SW 1271 (cell line): ENCODE measurements at regions not wholly inside any gene's neighbourhood (a gene's known extent, or its start where the extent isn't known, plus 50 kb on each side); places are given as distances from the start of the nearest gene placed in this dataset.
"Not testable (repeated sequence)": the region's sequence is repeated elsewhere in the genome, so short reads cannot be mapped to it uniquely, and the experiment has no call there.

Experiments used
- DNase-seq, 2 experiments: peaks; one replicate each; lab custom pipeline; 2025; lab: John Stamatoyannopoulos, UW

DNA sequence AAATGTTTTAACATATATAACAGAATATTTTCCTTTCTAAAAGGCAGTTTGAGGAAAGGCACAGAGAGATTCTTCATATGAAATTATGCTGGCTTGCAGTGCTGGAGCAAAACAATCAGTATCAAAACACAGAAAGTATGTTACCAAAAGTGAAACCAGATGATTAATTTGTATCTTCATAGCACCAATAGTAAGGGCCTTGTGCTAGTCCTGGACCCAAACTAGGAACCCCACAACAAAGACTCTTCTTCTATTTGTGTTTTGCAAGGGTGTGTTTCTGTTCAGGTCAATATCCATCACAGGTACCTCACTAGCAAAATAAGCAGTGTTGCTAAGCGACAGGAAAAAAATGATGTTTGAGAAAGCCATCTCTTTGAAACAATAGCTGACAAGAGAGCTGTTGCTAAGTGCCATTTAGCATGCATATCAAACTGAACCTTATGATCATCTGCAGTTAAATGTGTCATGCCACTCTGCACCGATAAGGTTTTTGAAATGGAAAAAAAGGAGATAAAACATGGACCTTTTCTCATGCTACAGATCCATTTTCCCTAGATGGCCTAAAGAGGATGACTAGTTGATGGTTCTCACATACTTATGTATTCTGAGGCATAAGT lies 196.2 kb upstream of the ALG10 start:
- no peak for DNase-seq

GRCh38 chr12:33828326-33828725 lies 194.0 kb upstream of the ALG10 start:
- DNase-seq: no peak

- DNase-seq: no peak
Measured at GRCh38 chr12:33830070-33830469, 192.2 kb upstream of the ALG10 start.

DNA sequence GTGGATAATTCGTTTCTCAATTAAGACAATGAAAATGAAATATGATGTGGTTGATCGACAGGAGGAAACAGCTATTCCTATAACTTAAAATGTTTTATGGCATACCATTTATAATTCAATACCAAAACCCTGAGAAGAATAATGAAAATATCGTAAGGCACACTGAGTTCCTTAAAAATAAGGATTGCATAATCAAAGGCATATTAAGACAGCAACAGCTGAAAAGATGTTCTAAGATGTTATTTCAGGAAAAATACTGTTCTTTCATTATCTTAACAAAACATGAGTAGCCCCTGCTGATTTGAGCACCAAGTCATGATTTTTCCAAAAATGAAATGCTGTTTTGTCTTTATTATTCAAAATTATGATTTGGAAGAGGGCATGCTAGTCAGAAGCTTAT lies 189.4 kb upstream of the ALG10 start:
- DNase-seq: no peak

DNA sequence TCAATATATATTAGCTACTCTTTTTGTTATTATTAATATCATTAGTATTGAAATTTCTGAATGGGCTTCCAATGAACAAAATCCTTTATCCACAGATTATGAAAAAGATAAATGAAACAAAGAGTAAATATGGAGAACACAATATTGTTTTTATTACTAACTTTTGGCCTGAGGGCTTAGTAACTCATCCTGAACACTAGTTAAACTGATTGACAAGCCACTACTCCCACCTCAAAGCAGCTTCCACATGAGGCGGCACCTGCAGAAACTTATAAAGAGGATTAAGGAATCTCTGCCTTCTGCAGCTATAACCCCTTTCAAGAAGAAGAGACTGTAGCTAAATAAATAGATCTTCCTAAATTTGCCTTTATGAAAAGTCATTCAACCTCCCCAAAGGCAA lies 187.6 kb upstream of the ALG10 start:
- no peak for DNase-seq

- DNase-seq: no peak
Measured at GRCh38 chr12:33876618-33877017, 145.7 kb upstream of the ALG10 start.

DNA sequence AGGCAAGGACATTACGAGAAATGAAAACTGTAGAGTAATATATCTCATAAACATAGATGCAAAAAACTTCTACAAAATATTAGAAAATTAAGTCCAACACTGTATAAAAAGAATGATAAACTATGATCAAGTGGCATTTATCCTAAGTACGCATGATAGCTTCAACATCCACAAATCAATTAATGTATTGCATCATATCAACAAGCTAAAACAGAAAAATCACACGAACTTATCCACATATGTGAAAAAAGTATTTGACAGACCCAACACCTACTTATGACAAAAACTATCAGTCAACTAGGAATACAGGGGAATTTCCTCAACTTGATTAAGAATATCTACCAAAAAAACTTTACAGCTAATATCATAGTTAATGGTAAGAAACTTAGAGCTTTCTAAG lies 129.9 kb upstream of the ALG10 start:
- no peak for DNase-seq

- not testable (repeated sequence) for DNase-seq
Measured at GRCh38 chr12:33920460-33920859, 101.8 kb upstream of the ALG10 start.

GRCh38 chr12:33926095-33926494 lies 96.2 kb upstream of the ALG10 start:
- DNase-seq: no peak

DNA sequence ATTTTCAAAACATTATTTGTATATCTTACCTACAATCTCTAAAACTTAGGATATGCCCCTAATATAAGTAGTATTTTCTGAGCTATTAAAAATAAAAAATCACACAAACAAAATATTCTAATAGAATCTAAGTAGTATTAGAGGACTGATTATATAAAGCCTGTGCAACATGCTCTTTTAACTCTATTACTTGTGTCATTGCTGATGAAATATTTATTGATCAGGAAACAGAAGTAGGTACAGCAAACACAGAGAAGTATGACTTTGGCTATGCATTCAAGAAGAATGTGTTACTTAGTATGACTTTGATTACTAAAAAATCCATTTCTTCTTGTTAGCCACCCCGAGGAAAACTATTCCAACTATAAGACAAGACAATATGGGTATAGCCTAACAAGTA lies 84.6 kb upstream of the ALG10 start:
- not testable (repeated sequence) for DNase-seq

DNA sequence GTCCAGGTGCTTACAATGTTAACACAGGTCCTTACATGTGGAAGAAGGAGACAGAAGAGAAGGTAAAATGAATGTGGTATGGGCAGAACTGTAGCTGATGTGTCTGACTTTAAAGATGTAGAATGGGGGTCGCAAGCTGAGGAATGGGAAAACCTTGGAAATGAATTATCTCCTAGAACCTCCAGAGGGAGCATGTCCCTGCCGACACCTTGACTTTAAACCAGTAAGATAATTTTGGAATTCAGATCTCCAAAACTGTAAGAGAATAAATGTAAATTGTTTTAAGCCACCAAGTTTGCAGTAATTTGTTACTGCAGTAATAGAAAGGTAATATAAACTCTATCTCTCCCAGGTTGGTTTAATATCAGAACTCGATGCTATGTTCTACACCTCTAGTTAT lies 80.1 kb upstream of the ALG10 start:
- DNase-seq: no peak

DNA sequence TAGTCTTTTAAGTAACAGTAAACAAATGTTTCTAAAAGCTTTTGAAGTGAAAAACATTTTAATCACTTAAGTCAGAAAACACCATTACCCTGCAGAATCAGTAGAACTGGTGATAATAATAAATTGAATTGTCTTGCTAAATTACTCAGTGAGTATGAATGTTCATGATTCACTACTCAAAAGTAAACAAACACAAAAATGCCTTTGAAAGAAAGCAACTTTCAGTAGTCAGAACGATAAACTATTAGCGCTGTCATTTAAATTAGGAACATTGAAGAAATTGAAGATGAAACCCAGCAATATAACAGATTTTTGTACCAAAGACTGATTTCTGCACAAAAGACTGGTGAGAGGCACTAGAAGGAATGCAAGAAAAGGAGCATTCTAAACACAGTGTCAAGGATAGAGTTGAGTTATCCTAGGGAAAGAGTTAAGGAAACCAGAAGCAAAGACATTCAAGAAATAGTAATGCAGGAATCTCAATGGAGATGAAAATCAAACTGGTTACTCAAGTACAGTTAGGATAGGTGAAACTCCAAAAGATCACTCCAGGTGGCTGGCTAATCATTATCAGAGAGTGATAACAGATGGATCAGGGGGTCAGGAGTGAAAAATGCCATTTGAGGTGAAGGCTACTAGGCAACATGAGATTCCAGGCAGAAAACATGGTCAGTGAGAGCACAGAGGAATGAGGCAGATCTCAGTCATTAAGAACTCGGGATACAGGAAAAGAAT lies 77.4 kb upstream of the ALG10 start:
- no peak for DNase-seq

GRCh38 chr12:33945438-33945784 lies 76.9 kb upstream of the ALG10 start:
- no peak for DNase-seq

DNA sequence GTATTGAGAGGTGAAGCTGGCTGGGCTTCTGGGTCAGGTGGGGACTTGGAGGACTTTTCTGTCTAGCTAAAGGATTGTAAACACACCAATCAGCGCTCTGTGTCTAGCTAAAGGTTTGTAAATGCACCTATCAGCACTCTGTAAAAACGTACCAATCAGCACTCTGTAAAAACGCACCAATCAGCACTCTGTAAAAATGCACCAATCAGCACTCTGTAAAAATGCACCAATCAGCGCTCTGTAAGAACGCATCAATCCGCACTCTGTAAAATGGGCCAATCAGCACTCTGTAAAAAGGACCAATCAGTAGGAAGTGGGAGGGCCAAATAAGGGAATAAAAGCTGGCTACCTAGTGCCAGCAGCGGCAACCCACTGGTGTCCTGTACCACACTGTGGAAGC lies 56.1 kb upstream of the ALG10 start:
- not testable (repeated sequence) for DNase-seq

DNA sequence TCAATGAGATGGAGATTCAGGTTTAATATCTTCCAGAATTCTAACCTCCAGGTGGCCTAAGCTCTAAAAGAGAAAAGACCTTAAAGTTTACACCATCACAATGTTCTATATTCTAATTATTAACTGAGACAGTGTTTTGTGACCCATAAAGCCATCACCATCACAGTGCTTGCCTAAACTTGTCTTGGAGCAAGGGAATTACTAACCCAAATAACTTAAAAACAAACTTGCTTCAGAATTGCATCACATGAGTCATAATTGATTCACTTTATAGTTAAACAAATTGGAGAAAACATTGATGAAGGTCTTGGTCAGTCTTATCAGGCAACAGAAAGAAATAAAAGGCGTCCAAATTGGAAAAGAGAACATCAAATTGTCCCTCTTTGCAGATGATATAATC lies 54.5 kb upstream of the ALG10 start:
- no peak for DNase-seq
